OCI-LY7 (cell line): ENCODE measurements at regions not wholly inside any gene's neighbourhood (a gene's known extent, or its start where the extent isn't known, plus 50 kb on each side); places are given as distances from the start of the nearest gene placed in this dataset.

Experiments
- CTCF ChIP-seq: fragments of 200-600 bp; sonication (generic); conservative IDR thresholded peaks from 2 replicates; pipeline ENCODE4 v1.5.1; 2014; ENCODE audit warnings: mild to moderate bottlenecking, antibody characterized with exemption, low read length, moderate library complexity, mixed read lengths
- EZH2phosphoT487 ChIP-seq: fragments of 200-600 bp; sonication (generic); IDR thresholded peaks from 2 replicates; pipeline ENCODE4 v1.6.1; 2018; ENCODE audit warnings: low read depth, borderline replicate concordance, mild to moderate bottlenecking, mixed run types, antibody characterized with exemption, low read length, moderate library complexity, mixed read lengths

GRCh38 chr1:172931340-172931739 lies 119.4 kb downstream of the TNFSF18 start:
- TF ChIP-seq CTCF (no peak), EZH2phosphoT487 (no peak)
